Activated CD4-positive, alpha-beta T cell treated with anti-CD3 and anti-CD28 coated beads for 36 hours (primary cell): ENCODE measurements at regions not wholly inside any gene's neighbourhood (a gene's known extent, or its start where the extent isn't known, plus 50 kb on each side); places are given as distances from the start of the nearest gene placed in this dataset.

Experiments
- ATAC-seq: fragments of 200-7000 bp; cut with Tn5 transposase; one replicate; pipeline ENCODE4 v1.10.0; 2021; ENCODE audit warnings: mild to moderate bottlenecking, moderate library complexity
- CTCF ChIA-PET: fragments of 350-600 bp; sonication (Branson Sonifier 250); formaldehyde crosslinking; loops from one replicate; lab custom pipeline; 2021; ENCODE audit warnings: antibody characterized with exemption; lab: Charles Lee
- POLR2A ChIA-PET: fragments of 350-600 bp; sonication (Branson Sonifier 250); formaldehyde crosslinking; loops from one replicate; lab custom pipeline; 2021; ENCODE audit warnings: antibody characterized with exemption, inconsistent platforms; lab: Charles Lee
- DNase-seq: peaks from one replicate; pipeline ENCODE4 v3.0.0-alpha.2; 2020
- H3K27ac Mint-ChIP-seq: one replicate; pipeline ENCODE4 v1.8.0; 2021; ENCODE audit warnings: mixed read lengths
- H3K27me3 Mint-ChIP-seq: one replicate; pipeline ENCODE4 v1.8.0; 2021; ENCODE audit warnings: mixed read lengths
- H3K36me3 Mint-ChIP-seq: one replicate; pipeline ENCODE4 v1.8.0; 2021; ENCODE audit warnings: low read depth, mixed read lengths
- H3K4me1 Mint-ChIP-seq: one replicate; pipeline ENCODE4 v1.8.0; 2021; ENCODE audit warnings: mixed read lengths
- H3K4me3 Mint-ChIP-seq: one replicate; pipeline ENCODE4 v1.8.0; 2021; ENCODE audit warnings: mild to moderate bottlenecking, moderate library complexity, mixed read lengths
- H3K9me3 Mint-ChIP-seq: one replicate; pipeline ENCODE4 v1.8.0; 2021; ENCODE audit warnings: low read depth, mixed read lengths
- intact Hi-C, 2 experiments: fragments of 100-400 bp; cut with DNase I in 1 of 2; cut with micrococcal nuclease in 1 of 2; formaldehyde crosslinking; loops; one replicate each; pipeline versions ENCODE4 v1.14.2 to v1.15.1; 2022 to 2024; cut with DNase I, micrococcal nuclease

GRCh38 chr6:14655201-14656061 is 537.9 kb downstream of the CD83 start:
- DNase-seq (no peak), ATAC-seq (no peak)
- Mint-ChIP-seq H3K4me1 (peaks cover 8% of the 10 kb centered on the region), H3K9me3 (peaks cover 3% of the 10 kb centered on the region), H3K4me3 (peak overlapping the region; percentile 10), H3K36me3 (no peaks in the 10 kb centered on the region), H3K27ac (peak overlapping the region; percentile 61), H3K27me3 (no peaks in the 10 kb centered on the region)
- CTCF ChIA-PET, result interaction anchor here (0.6 to 1.6 kb wide), 3 partner anchors 16 to 55 kb away, joined by 3 to 6 read pairs (median 6); no protein-coding TSS in a partner anchor
- POLR2A ChIA-PET, result no interaction called here
- intact Hi-C loops, result no loop called here

DNA sequence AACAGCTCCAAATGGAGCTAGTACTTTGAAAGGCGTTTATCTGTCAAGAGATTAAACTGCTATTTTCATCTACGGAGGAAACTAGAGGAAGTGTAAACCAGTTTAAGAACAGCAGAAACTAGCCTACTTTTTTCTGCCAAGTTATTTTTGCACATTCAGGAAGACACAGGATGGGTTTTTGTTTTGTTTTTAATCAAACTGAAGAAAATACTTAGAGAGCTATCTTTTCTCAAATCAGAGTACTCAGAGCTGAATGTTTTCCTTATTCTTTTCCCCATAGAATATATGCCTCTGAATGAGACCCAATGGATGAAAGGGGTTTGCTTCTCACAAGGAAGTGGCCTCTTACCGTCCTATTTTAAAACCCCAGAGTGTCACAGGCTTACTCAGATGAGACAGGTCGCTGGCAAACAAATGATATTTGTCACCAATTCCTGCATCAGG is 538.5 kb downstream of the CD83 start:
- H3K27me3 Mint-ChIP-seq, result no peaks in the 10 kb centered on the region
- H3K9me3 Mint-ChIP-seq, result peaks cover 3% of the 10 kb centered on the region
- peak overlapping the region; percentile 10 for H3K4me3 Mint-ChIP-seq
- peak; percentile 53 for ATAC-seq
- DNase-seq, result no peak
- ChIA-PET CTCF (interaction anchor here (0.6 to 1.6 kb wide), 2 partner anchors 17 to 33 kb away, joined by 3 to 6 read pairs; no protein-coding TSS in a partner anchor), POLR2A (no interaction called here)
- intact Hi-C loops, result no loop called here
- H3K27ac Mint-ChIP-seq, result peak overlapping the region; percentile 61
- H3K4me1 Mint-ChIP-seq, result peaks cover 8% of the 10 kb centered on the region
- H3K36me3 Mint-ChIP-seq, result no peaks in the 10 kb centered on the region

DNA sequence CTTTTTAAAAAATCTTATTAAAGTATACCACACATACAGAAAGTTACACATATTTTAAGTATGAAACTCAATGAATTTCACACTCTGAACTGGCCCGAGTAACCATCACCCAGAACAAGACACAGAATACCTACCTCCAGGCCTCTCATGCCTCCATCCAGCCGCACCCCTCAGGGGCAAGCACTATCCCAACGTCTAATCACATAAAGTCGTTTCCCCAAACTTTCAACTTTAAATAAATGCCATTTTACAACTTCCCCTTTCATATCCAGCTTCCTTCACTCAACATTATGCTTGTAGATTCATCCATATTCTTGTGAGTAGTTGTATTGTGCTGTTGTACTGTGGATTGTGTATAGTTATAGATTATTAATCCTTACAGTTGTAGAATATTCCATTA is 539.1 kb downstream of the CD83 start:
- ChIA-PET POLR2A (no interaction called here), CTCF (interaction anchor here (0.7 to 1.7 kb wide), 3 partner anchors 9 to 21 kb away, joined by 3 to 6 read pairs (median 6); no protein-coding TSS in a partner anchor)
- intact Hi-C loops, result no loop called here
- Mint-ChIP-seq H3K27ac (no peak overlapping the region), H3K27me3 (no peaks in the 10 kb centered on the region), H3K9me3 (peaks cover 3% of the 10 kb centered on the region), H3K4me1 (peaks cover 2% of the 10 kb centered on the region), H3K4me3 (no peak overlapping the region), H3K36me3 (no peaks in the 10 kb centered on the region)
- ATAC-seq (no peak), DNase-seq (no peak)

DNA sequence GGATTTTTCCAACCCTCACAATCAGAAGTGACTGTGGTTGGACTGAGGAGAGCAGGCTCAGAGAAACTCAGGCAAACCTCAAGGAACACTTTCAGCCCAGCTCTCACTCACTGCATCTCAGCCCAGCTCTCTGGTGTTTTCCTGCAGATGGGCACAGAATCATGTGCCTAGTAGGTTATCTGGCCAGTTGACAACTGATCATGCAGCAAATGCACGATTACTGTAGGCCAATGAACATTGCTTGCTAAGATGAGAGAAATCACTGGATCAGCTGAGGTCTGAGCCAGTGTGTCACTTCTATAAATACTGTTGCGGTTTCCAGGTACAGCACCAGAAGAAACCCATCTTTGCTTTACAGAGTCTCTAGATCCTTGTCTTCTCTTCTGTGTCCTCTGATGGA is 540.5 kb downstream of the CD83 start:
- ATAC-seq (no peak), DNase-seq (no peak)
- H3K36me3 Mint-ChIP-seq, result no peaks in the 10 kb centered on the region
- H3K9me3 Mint-ChIP-seq, result peaks cover 3% of the 10 kb centered on the region
- no peak overlapping the region for H3K4me3 Mint-ChIP-seq
- POLR2A ChIA-PET, result interaction anchor here (1.0 kb wide), 1 partner anchor 19 kb away, joined by 4 read pairs; no protein-coding TSS in a partner anchor
- no peak overlapping the region for H3K27ac Mint-ChIP-seq
- no peaks in the 10 kb centered on the region for H3K27me3 Mint-ChIP-seq
- CTCF ChIA-PET, result interaction anchor here (0.6 to 1.7 kb wide), 3 partner anchors 22 to 222 kb away, joined by 3 to 6 read pairs (median 3); no protein-coding TSS in a partner anchor
- intact Hi-C loops, result no loop called here
- H3K4me1 Mint-ChIP-seq, result no peaks in the 10 kb centered on the region

DNA sequence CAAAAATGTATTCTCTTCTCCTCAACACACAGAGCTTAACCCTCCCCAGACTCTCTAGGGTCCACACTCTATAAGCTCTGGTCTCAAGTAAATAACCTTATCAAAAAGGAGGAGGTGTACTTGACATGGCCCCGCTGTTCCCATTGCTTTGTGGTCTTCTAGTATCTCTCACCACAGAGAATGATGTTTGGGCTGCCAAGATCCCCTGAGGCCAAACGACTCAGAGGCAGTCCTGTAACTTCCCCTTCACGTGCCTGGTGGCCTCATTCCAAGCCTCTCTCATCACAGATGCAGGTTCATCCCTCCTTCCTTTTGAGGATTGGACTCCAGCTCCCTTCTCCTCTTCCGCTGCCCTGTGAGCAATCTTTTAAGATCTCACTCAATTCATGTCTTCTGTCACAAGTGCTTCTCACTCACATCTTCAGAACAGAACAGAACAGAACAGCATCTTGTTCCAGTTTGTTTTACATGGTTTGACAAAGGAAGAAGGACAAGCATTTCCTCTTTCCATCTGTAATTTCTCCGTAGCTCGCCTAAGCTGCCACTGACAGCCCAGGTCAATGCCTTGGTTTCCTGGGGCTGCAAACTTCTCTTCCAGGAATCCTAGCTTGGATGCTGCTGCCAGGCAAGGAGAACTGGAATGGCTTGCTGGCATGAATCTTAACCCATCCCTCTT is 541.5 kb downstream of the CD83 start:
- intact Hi-C loops, result no loop called here
- DNase-seq (no peak), ATAC-seq (no peak)
- POLR2A ChIA-PET, result interaction anchor here (1.0 kb wide), 1 partner anchor 20 kb away, joined by 4 read pairs; no protein-coding TSS in a partner anchor
- CTCF ChIA-PET, result interaction anchor here (0.7 to 1.0 kb wide), 4 partner anchors 11 to 28 kb away, joined by 3 read pairs; no protein-coding TSS in a partner anchor
- Mint-ChIP-seq H3K27ac (no peak overlapping the region), H3K27me3 (no peaks in the 10 kb centered on the region), H3K36me3 (no peaks in the 10 kb centered on the region), H3K4me3 (no peak overlapping the region), H3K4me1 (peaks cover 2% of the 10 kb centered on the region), H3K9me3 (peaks cover 3% of the 10 kb centered on the region)

- no peaks in the 10 kb centered on the region for H3K36me3 Mint-ChIP-seq
- intact Hi-C loops, result loop anchor here (2.0 to 5.0 kb wide), 4 partner anchors 21 to 587 kb away; partner anchors contain the start of gene JARID2 (in 1 of the 2)
- ATAC-seq, result no peak
- H3K27ac Mint-ChIP-seq, result no peak overlapping the region
- POLR2A ChIA-PET, result no interaction called here
- H3K9me3 Mint-ChIP-seq, result no peaks in the 10 kb centered on the region
- no peaks in the 10 kb centered on the region for H3K27me3 Mint-ChIP-seq
- peaks cover 10% of the 10 kb centered on the region for H3K4me1 Mint-ChIP-seq
- H3K4me3 Mint-ChIP-seq, result no peak overlapping the region
- no peak for DNase-seq
- CTCF ChIA-PET, result interaction anchor here (0.9 to 1.0 kb wide), 2 partner anchors 10 to 11 kb away, joined by 3 read pairs; no protein-coding TSS in a partner anchor
Measured at GRCh38 chr6:14659841-14660240, 542.3 kb downstream of the CD83 start.

- no peak overlapping the region for H3K27ac Mint-ChIP-seq
- no peaks in the 10 kb centered on the region for H3K27me3 Mint-ChIP-seq
- peak; percentile 76 for ATAC-seq
- H3K4me1 Mint-ChIP-seq, result peaks cover 22% of the 10 kb centered on the region
- no peaks in the 10 kb centered on the region for H3K9me3 Mint-ChIP-seq
- no peak overlapping the region for H3K4me3 Mint-ChIP-seq
- H3K36me3 Mint-ChIP-seq, result no peaks in the 10 kb centered on the region
- intact Hi-C loops, result loop anchor here (2.0 to 5.0 kb wide), 4 partner anchors 22 to 586 kb away; partner anchors contain the start of gene JARID2 (in 1 of the 2)
- ChIA-PET CTCF (interaction anchor here (0.6 to 2.2 kb wide), 4 partner anchors 9 to 688 kb away, joined by 3 to 7 read pairs (median 3); no protein-coding TSS in a partner anchor), POLR2A (interaction anchor here (0.7 to 1.5 kb wide), 3 partner anchors 25 to 68 kb away, joined by 3 to 4 read pairs (median 3); no protein-coding TSS in a partner anchor)
- DNase-seq, result peak; percentile 66
Measured at GRCh38 chr6:14660806-14661579, 543.4 kb downstream of the CD83 start.

DNA sequence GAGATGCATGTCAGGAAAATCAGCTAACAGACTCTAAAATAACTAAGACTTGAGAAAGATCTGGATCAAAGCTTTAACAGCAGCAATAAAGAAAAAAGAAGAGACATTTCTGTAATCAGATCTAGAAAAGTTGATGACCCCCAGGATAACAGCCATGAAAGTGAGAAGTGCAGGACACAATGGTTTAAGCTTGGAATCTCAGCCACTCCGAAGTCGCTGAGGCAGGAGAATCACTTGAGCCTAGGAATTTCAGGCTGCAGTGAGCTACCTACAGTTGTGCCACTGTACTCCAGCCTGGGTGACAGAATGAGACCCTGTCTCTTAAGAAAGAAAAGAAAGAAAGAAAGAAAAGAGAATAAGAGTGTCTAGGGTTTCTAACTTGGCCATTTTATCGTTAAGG is 544.1 kb downstream of the CD83 start:
- ChIA-PET CTCF (interaction anchor here (0.6 to 2.2 kb wide), 2 partner anchors 9 to 10 kb away, joined by 3 to 7 read pairs; no protein-coding TSS in a partner anchor), POLR2A (interaction anchor here (0.7 to 1.5 kb wide), 3 partner anchors 26 to 67 kb away, joined by 3 to 4 read pairs (median 3); no protein-coding TSS in a partner anchor)
- no peak overlapping the region for H3K27ac Mint-ChIP-seq
- peaks cover 28% of the 10 kb centered on the region for H3K4me1 Mint-ChIP-seq
- no peaks in the 10 kb centered on the region for H3K36me3 Mint-ChIP-seq
- no peak overlapping the region for H3K4me3 Mint-ChIP-seq
- no peak for ATAC-seq
- H3K27me3 Mint-ChIP-seq, result no peaks in the 10 kb centered on the region
- H3K9me3 Mint-ChIP-seq, result no peaks in the 10 kb centered on the region
- intact Hi-C loops, result loop anchor here (2.0 to 5.0 kb wide), 4 partner anchors 23 to 586 kb away; partner anchors contain the start of gene JARID2 (in 1 of the 2)
- no peak for DNase-seq

- Mint-ChIP-seq H3K27ac (peak overlapping the region; percentile 79), H3K9me3 (no peaks in the 10 kb centered on the region), H3K27me3 (no peaks in the 10 kb centered on the region), H3K4me3 (no peak overlapping the region), H3K4me1 (peaks cover 28% of the 10 kb centered on the region), H3K36me3 (no peaks in the 10 kb centered on the region)
- peak; percentile 31 for DNase-seq
- peak; percentile 46 for ATAC-seq
- ChIA-PET CTCF (interaction anchor here (0.7 kb wide), 1 partner anchor 586 kb away, joined by 3 read pairs; no protein-coding TSS in a partner anchor), POLR2A (interaction anchor here (1.1 kb wide), 1 partner anchor 25 kb away, joined by 3 read pairs; no protein-coding TSS in a partner anchor)
- intact Hi-C loops, result loop anchor here (1.0 to 5.0 kb wide), 5 partner anchors 122 to 583 kb away; partner anchors contain the start of gene JARID2 (in 1 of the 2)
Measured at GRCh38 chr6:14664112-14664601, 546.6 kb downstream of the CD83 start.
